Endothelial cell (in vitro differentiated cells): ENCODE measurements at regions not wholly inside any gene's neighbourhood (a gene's known extent, or its start where the extent isn't known, plus 50 kb on each side); places are given as distances from the start of the nearest gene placed in this dataset.

ENCODE experiments used
- DNase-seq: peaks from one replicate; pipeline ENCODE4 v3.0.0; 2021; ENCODE audit warnings: low spot score
- H3K27ac Mint-ChIP-seq: one replicate; pipeline ENCODE4 v1.8.0; 2021; ENCODE audit warnings: mixed read lengths, inconsistent platforms; ENCODE audit not compliant: unreplicated experiment
- H3K27me3 Mint-ChIP-seq: one replicate; pipeline ENCODE4 v1.8.0; 2021; ENCODE audit warnings: mild to moderate bottlenecking, moderate library complexity, mixed read lengths, inconsistent platforms; ENCODE audit not compliant: unreplicated experiment
- H3K36me3 Mint-ChIP-seq: one replicate; pipeline ENCODE4 v1.8.0; 2021; ENCODE audit warnings: mild to moderate bottlenecking, low read depth, mixed read lengths, inconsistent platforms; ENCODE audit not compliant: unreplicated experiment
- H3K4me1 Mint-ChIP-seq: one replicate; pipeline ENCODE4 v1.8.0; 2021; ENCODE audit warnings: mild to moderate bottlenecking, mixed read lengths, inconsistent platforms; ENCODE audit not compliant: unreplicated experiment
- H3K4me3 Mint-ChIP-seq: one replicate; pipeline ENCODE4 v1.8.0; 2021; ENCODE audit warnings: mild to moderate bottlenecking, mixed read lengths, inconsistent platforms; ENCODE audit not compliant: unreplicated experiment
- H3K9me3 Mint-ChIP-seq: one replicate; pipeline ENCODE4 v1.8.0; 2021; ENCODE audit warnings: mixed read lengths, inconsistent platforms; ENCODE audit not compliant: unreplicated experiment
- CTCF ChIP-seq: fragments of 200-600 bp; sonication (generic); IDR thresholded peaks from one replicate; pipeline ENCODE4 v1.5.0; 2021; ENCODE audit warnings: antibody characterized with exemption; ENCODE audit not compliant: unreplicated experiment

DNA sequence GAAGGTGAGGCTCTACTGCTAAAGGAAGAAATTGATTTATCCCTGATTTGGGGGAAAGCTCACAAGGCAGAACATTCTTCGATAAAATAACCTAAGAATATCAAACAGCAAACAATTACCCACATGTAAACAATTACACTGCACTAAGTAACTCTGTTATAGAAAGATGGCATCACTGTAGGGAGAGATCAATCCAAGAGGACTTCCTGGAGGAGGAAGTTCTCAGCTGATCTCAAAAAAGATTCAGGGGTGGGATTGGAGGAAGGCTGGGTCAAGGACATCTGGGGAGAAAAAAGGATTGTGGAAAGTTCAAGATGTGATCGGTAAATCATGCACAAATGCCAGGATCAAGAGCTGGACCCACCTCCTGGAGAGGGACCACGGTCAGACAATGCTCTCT lies 361.0 kb upstream of the SULF2 start:
- peaks cover 2% of the 10 kb centered on the region for H3K27me3 Mint-ChIP-seq
- H3K36me3 Mint-ChIP-seq = no peaks in the 10 kb centered on the region
- no peak overlapping the region for H3K4me3 Mint-ChIP-seq
- DNase-seq = no peak
- H3K9me3 Mint-ChIP-seq = no peaks in the 10 kb centered on the region
- no peaks in the 10 kb centered on the region for H3K4me1 Mint-ChIP-seq
- TF ChIP-seq CTCF = no peak
- H3K27ac Mint-ChIP-seq = no peak overlapping the region

GRCh38 chr20:48143435-48144081 lies 358.3 kb upstream of the SULF2 start:
- Mint-ChIP-seq H3K4me1 (no peaks in the 10 kb centered on the region), H3K36me3 (no peaks in the 10 kb centered on the region), H3K9me3 (no peaks in the 10 kb centered on the region), H3K4me3 (no peak overlapping the region), H3K27me3 (no peaks in the 10 kb centered on the region), H3K27ac (no peak overlapping the region)
- DNase-seq = no peak
- TF ChIP-seq CTCF = no peak

DNA sequence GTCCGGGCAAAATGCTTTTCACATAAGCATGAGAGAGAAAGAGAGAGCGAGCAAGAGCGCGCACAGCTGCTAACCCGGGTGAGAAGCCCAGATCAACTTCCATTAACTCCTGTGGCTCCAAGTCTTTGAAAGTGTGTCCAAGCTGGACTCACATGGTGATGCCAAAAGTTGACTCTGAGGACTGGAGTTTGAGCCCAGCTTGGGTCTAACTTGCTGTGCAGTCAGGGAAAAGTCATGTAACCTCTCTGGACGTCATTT lies 357.2 kb upstream of the SULF2 start:
- H3K4me3 Mint-ChIP-seq = no peak overlapping the region
- H3K27ac Mint-ChIP-seq = no peak overlapping the region
- no peaks in the 10 kb centered on the region for H3K27me3 Mint-ChIP-seq
- no peak for TF ChIP-seq CTCF
- H3K9me3 Mint-ChIP-seq = no peaks in the 10 kb centered on the region
- no peaks in the 10 kb centered on the region for H3K36me3 Mint-ChIP-seq
- no peaks in the 10 kb centered on the region for H3K4me1 Mint-ChIP-seq
- DNase-seq = no peak

DNA sequence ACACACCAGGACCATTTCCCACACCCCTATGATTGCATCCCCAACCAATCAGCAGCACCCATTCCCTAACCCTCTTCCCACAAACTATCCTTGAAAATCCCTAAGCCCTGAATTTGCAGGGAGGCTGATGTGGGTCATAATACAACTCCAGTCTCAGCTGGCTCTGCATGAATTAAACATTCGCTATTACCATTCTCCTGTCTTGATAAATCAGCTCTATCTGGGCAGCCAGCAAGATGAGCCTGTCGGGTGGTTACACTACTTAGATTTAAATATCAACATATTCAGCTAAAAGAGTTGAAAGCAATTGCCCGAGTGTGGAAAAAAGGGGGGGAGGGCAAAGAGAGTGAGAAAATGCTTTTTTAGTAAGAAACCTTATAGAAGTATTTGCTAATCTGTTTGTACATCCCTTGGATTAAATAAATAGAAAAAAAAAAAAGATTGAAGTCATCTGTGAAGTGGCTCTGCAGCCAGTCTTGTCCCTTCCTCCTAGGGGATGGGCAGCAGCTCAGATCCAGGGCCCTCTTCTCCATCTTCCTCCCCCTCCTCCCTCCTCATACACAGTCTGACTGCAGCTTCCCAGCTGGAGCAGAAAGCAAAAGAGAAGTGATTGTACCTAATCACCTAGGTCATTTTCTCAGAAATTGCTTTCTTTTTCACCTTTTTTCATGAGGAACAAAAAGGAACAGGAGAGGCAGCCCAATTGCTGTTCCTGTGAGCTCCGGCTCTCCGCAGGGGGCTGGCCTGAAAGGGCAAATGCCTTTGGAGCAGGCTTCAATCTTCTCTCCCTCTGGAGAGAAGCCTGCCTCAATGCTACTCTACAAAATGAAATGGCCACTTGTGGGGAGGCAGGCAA lies 356.6 kb upstream of the SULF2 start:
- no peaks in the 10 kb centered on the region for H3K36me3 Mint-ChIP-seq
- no peaks in the 10 kb centered on the region for H3K4me1 Mint-ChIP-seq
- DNase-seq = no peak

More for the DNA sequence above, 356.6 kb upstream of the SULF2 start:
- Mint-ChIP-seq H3K9me3 (no peaks in the 10 kb centered on the region), H3K27me3 (no peaks in the 10 kb centered on the region), H3K27ac (no peak overlapping the region), H3K4me3 (no peak overlapping the region)
- no peak for TF ChIP-seq CTCF
